PC-9 (cell line): ENCODE measurements at regions not wholly inside any gene's neighbourhood (a gene's known extent, or its start where the extent isn't known, plus 50 kb on each side); places are given as distances from the start of the nearest gene placed in this dataset.

Experiments
- BruUV-seq: library from RNA; stranded (reverse); fragments of 400-500 nt; replicated peaks from 2 replicates; lab custom pipeline; 2021; lab: Mats Ljungman, UMichigan
- CTCF ChIA-PET: fragments of 300-600 bp; sonication (Branson Sonifier 250); formaldehyde crosslinking; loops from one replicate; lab custom pipeline; 2022; ENCODE audit warnings: antibody characterized with exemption; lab: Charles Lee
- POLR2A ChIA-PET: fragments of 300-600 bp; sonication (Branson Sonifier 250); formaldehyde crosslinking; loops from one replicate; lab custom pipeline; 2022; ENCODE audit warnings: antibody characterized with exemption; ENCODE audit not compliant: unreplicated experiment; lab: Charles Lee
- DNase-seq, 2 experiments: peaks; one replicate each; pipeline versions ENCODE4 v3.0.0 to v3.0.0-alpha.2; 2015 to 2022; ENCODE audit warnings: mixed read lengths in 1 of 2
- H2AFZ ChIP-seq: fragments of 200-600 bp; sonication (generic); 2 replicates; pipeline ENCODE4 v1.8.1; 2017; ENCODE audit warnings: antibody characterized with exemption
- H3F3A ChIP-seq: fragments of 200-600 bp; sonication (generic); 2 replicates; pipeline ENCODE4 v1.8.1; 2017; ENCODE audit warnings: antibody characterized with exemption, mild to moderate bottlenecking, low read depth; ENCODE audit not compliant: insufficient read depth
- H3K27ac ChIP-seq: fragments of 200-600 bp; sonication (generic); 2 replicates; pipeline ENCODE4 v1.6.1; 2016; ENCODE audit warnings: mixed run types
- H3K27me3 ChIP-seq: fragments of 200-600 bp; sonication (generic); 2 replicates; pipeline ENCODE4 v1.6.1; 2016; ENCODE audit warnings: low read depth, mixed run types; ENCODE audit not compliant: insufficient read depth
- H3K36me3 ChIP-seq: fragments of 200-600 bp; sonication (generic); 2 replicates; pipeline ENCODE4 v1.6.1; 2016; ENCODE audit warnings: low read depth, mixed run types
- H3K4me1 ChIP-seq: fragments of 200-600 bp; sonication (generic); replicated peaks from 2 replicates; pipeline ENCODE4 v1.6.1; 2016; ENCODE audit warnings: mixed run types; ENCODE audit not compliant: insufficient read depth
- H3K4me2 ChIP-seq: fragments of 200-600 bp; sonication (generic); 2 replicates; pipeline ENCODE4 v1.6.1; 2017; ENCODE audit warnings: mixed run types
- H3K4me3 ChIP-seq: fragments of 200-600 bp; sonication (generic); 2 replicates; pipeline ENCODE4 v1.6.1; 2016; ENCODE audit warnings: mixed run types
- H3K79me2 ChIP-seq: fragments of 200-600 bp; sonication (generic); 2 replicates; pipeline ENCODE4 v1.6.1; 2017; ENCODE audit warnings: low read depth, mixed run types
- H3K9me2 ChIP-seq: fragments of 200-600 bp; sonication (generic); 2 replicates; pipeline ENCODE4 v1.8.1; 2017; ENCODE audit warnings: mild to moderate bottlenecking; ENCODE audit not compliant: insufficient read depth
- H3K9me3 ChIP-seq: fragments of 200-600 bp; sonication (generic); 2 replicates; pipeline ENCODE4 v1.8.1; 2016; ENCODE audit warnings: low read depth; ENCODE audit not compliant: insufficient read depth
- H4K20me1 ChIP-seq: fragments of 200-600 bp; sonication (generic); 2 replicates; pipeline ENCODE4 v1.8.1; 2017; ENCODE audit not compliant: insufficient read depth
- CTCF ChIP-seq: fragments of 200-600 bp; sonication (generic); conservative IDR thresholded peaks from 2 replicates; pipeline ENCODE4 v1.6.1; 2017; ENCODE audit warnings: mixed run types, antibody characterized with exemption, mild to moderate bottlenecking, moderate library complexity
- EZH2 ChIP-seq: fragments of 200-600 bp; sonication (generic); IDR thresholded peaks from 2 replicates; pipeline ENCODE4 v1.8.0; 2017; ENCODE audit warnings: antibody characterized with exemption, low read depth
- intact Hi-C: fragments of 100-400 bp; cut with micrococcal nuclease; formaldehyde crosslinking; loops from one replicate; pipeline ENCODE4 v1.10.0; 2022; ENCODE audit not compliant: unreplicated experiment

GRCh38 chr3:190780524-190780923 is 82.0 kb downstream of the GMNC start:
- POLR2A ChIA-PET: no interaction called here
- H3K9me2 ChIP-seq: no peaks in the 10 kb centered on the region
- no peak for DNase-seq
- H2AFZ ChIP-seq: no peak overlapping the region; the same call in 1 of the 2 replicates
- no peaks in the 10 kb centered on the region for H3K79me2 ChIP-seq
- no TSS peak for BruUV-seq
- H3F3A ChIP-seq: no peaks in the 10 kb centered on the region; the same call in 1 of the 2 replicates
- no peak overlapping the region for H3K4me3 ChIP-seq
- no peaks in the 10 kb centered on the region for H3K27me3 ChIP-seq
- H3K4me2 ChIP-seq: no peak overlapping the region
- no peaks in the 10 kb centered on the region for H3K4me1 ChIP-seq
- no peaks in the 10 kb centered on the region for H4K20me1 ChIP-seq
- TF ChIP-seq EZH2: no peak
- CTCF ChIA-PET: no interaction called here
- H3K36me3 ChIP-seq: no peaks in the 10 kb centered on the region
- intact Hi-C loops: no loop called here
- H3K27ac ChIP-seq: no peak overlapping the region
- no peaks in the 10 kb centered on the region for H3K9me3 ChIP-seq

GRCh38 chr3:190774633-190775032 is 87.9 kb downstream of the GMNC start:
- no peaks in the 10 kb centered on the region for H3K4me1 ChIP-seq
- POLR2A ChIA-PET: interaction anchor here (0.5 kb wide), 1 partner anchor 152 kb away, joined by 11 read pairs; no protein-coding TSS in a partner anchor
- H3K4me3 ChIP-seq: no peak overlapping the region
- H3K27me3 ChIP-seq: no peaks in the 10 kb centered on the region
- BruUV-seq: no TSS peak
- no peak overlapping the region for H3K27ac ChIP-seq
- H3K36me3 ChIP-seq: no peaks in the 10 kb centered on the region
- intact Hi-C loops: no loop called here
- peaks cover 12% of the 10 kb centered on the region; the same call in 1 of the 2 replicates for H3K9me3 ChIP-seq
- H3K9me2 ChIP-seq: no peaks in the 10 kb centered on the region
- CTCF ChIA-PET: no interaction called here
- H3K79me2 ChIP-seq: no peaks in the 10 kb centered on the region
- DNase-seq: no peak
- H2AFZ ChIP-seq: no peak overlapping the region
- no peaks in the 10 kb centered on the region for H4K20me1 ChIP-seq
- H3F3A ChIP-seq: no peaks in the 10 kb centered on the region; the same call in 1 of the 2 replicates
- no peak overlapping the region for H3K4me2 ChIP-seq
- TF ChIP-seq CTCF (no peak), EZH2 (no peak)

- Histone ChIP-seq H3K79me2 (no peaks in the 10 kb centered on the region), H3K27me3 (no peaks in the 10 kb centered on the region), H3K9me3 (peaks cover 12% of the 10 kb centered on the region; the same call in 1 of the 2 replicates), H3K36me3 (no peaks in the 10 kb centered on the region), H3K27ac (no peak overlapping the region), H3K4me1 (no peaks in the 10 kb centered on the region), H2AFZ (0 out of 2 replicates have a peak overlapping the region, but pooled peaks have one; percentile 50), H3K4me3 (no peak overlapping the region), H3K9me2 (no peaks in the 10 kb centered on the region), H4K20me1 (no peaks in the 10 kb centered on the region), H3K4me2 (no peak overlapping the region), H3F3A (no peaks in the 10 kb centered on the region; the same call in 1 of the 2 replicates)
- BruUV-seq: no TSS peak
- no peak for TF ChIP-seq CTCF
- TF ChIP-seq EZH2: no peak
- intact Hi-C loops: no loop called here
- ChIA-PET CTCF (no interaction called here), POLR2A (no interaction called here)
- DNase-seq: no peak
Measured at GRCh38 chr3:190773948-190774347, 88.5 kb downstream of the GMNC start.

GRCh38 chr3:190772831-190773230 is 89.7 kb downstream of the GMNC start:
- Histone ChIP-seq H3K4me2 (no peak overlapping the region), H3K36me3 (no peaks in the 10 kb centered on the region), H3K79me2 (no peaks in the 10 kb centered on the region), H3K4me1 (no peaks in the 10 kb centered on the region), H3K9me2 (no peaks in the 10 kb centered on the region), H3K4me3 (no peak overlapping the region), H3F3A (no peaks in the 10 kb centered on the region; the same call in 1 of the 2 replicates), H2AFZ (no peak overlapping the region), H3K27ac (no peak overlapping the region), H3K9me3 (peaks cover 12% of the 10 kb centered on the region; the same call in 1 of the 2 replicates), H3K27me3 (no peaks in the 10 kb centered on the region), H4K20me1 (no peaks in the 10 kb centered on the region)
- POLR2A ChIA-PET: interaction anchor here (0.7 kb wide), 1 partner anchor 512 kb away, joined by 5 read pairs; no protein-coding TSS in a partner anchor
- intact Hi-C loops: no loop called here
- DNase-seq: no peak
- TF ChIP-seq EZH2 (no peak), CTCF (no peak)
- BruUV-seq: no TSS peak
- CTCF ChIA-PET: no interaction called here
